ENCODE measurements at regions not wholly inside any gene's neighbourhood (a gene's known extent, or its start where the extent isn't known, plus 50 kb on each side); places are given as distances from the start of the nearest gene placed in this dataset.

GRCh38 chr13:22561581-22561980 lies 619.2 kb upstream of the SGCG start:
- in situ Hi-C loops (cut with HindIII; ENCODE audit: low sequenced_read_pairs) = no loop called here
- DNase-seq (ENCODE audit: low spot score) = no peak

DNA sequence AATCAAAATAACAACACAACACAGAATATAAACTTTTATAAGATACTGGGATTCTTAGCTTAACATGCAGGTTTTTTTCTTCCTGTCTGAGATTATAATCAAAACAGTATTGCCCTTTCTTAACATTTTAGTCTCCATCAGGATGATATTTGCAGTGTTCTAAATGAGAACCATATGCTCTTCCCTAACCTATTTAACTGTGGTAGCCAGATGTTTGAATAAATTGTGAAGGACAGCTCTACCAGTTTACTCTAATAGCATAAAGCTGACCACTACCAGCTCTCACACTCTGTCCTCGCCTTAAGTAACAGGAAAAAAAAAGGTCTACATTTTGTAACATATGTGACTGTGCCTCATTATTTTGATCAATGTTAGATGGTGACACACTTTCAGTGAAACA lies 618.7 kb upstream of the SGCG start:
- DNase-seq (ENCODE audit: low spot score) = no peak
- in situ Hi-C loops (cut with HindIII; ENCODE audit: low sequenced_read_pairs) = no loop called here

GRCh38 chr13:22563272-22563671 lies 617.5 kb upstream of the SGCG start:
- in situ Hi-C loops (cut with HindIII; ENCODE audit: low sequenced_read_pairs) = no loop called here

DNA sequence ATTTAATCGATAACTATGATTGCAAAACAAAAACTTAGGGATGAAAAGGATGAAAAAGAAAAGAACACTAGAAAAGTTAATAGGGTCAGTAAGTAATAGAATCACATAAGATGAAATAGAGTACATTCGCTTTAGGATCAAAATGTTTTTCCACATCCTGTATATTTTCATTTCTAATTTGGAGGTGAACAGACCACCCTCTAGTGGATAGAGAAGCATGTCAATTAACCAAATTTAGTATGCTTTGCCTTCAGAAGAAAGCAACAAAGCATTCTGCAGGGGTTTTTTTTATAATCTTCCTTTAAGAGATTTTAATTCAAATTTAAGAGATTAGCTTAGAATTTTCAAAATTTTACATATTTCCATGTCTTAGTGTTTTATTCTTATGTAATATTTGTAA lies 611.0 kb upstream of the SGCG start:
- no peak for DNase-seq (ENCODE audit: low spot score)
- in situ Hi-C loops (cut with HindIII; ENCODE audit: low sequenced_read_pairs) = no loop called here

More at GRCh38 chr13:22563272-22563671, 617.5 kb upstream of the SGCG start:
- no peak for DNase-seq (ENCODE audit: low spot score)

- in situ Hi-C loops (cut with HindIII; ENCODE audit: low sequenced_read_pairs) = no loop called here
- no peak for DNase-seq (ENCODE audit: low spot score)
Measured at GRCh38 chr13:22589880-22590279, 590.9 kb upstream of the SGCG start.

- DNase-seq (ENCODE audit: low spot score) = no peak
- in situ Hi-C loops (cut with HindIII; ENCODE audit: low sequenced_read_pairs) = no loop called here
Measured at GRCh38 chr13:22592515-22592914, 588.3 kb upstream of the SGCG start.

DNA sequence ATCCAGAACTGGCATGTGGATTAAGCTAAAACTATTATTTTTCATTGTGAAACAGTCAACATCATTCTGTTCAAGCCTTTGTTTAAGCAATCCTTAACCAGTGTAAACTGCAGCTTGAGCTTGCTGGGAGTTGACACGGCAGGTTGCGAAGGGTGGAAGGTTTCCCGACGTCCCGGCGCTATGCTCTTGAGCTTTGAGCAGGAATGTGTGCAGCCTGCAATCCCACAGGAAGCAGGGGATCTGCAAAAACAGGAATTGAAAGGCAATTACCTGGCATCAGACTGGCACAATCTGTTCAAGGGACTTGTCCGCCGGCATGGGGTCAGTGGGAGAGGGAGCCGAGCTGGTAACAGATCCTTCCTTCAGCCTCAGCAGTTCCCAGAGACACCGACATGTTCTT lies 586.7 kb upstream of the SGCG start:
- peak; percentile 93 for DNase-seq (ENCODE audit: low spot score)
- in situ Hi-C loops (cut with HindIII; ENCODE audit: low sequenced_read_pairs) = no loop called here

GRCh38 chr13:22596171-22596863 lies 584.5 kb upstream of the SGCG start:
- DNase-seq (ENCODE audit: low spot score) = no peak
- in situ Hi-C loops (cut with HindIII; ENCODE audit: low sequenced_read_pairs) = no loop called here

DNA sequence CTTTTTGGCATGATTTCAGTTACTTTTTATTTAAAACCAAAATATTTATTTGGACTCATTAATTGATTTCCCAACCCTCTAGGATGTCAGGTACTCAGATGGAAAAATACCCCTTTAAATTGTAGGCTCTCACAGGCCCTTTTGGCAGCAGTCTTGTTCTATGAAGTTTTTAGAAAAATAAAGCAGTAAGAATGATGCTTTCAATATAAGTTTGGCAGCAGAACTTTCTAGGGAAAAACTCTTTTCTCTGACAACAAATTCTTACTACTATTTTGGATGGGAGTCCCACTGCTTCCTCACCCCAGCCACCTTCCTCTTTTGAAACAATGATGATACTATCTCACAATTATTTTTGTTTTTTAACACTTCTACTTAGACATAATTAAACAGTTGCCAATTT lies 581.6 kb upstream of the SGCG start:
- no peak for DNase-seq (ENCODE audit: low spot score)
- in situ Hi-C loops (cut with HindIII; ENCODE audit: low sequenced_read_pairs) = no loop called here

DNA sequence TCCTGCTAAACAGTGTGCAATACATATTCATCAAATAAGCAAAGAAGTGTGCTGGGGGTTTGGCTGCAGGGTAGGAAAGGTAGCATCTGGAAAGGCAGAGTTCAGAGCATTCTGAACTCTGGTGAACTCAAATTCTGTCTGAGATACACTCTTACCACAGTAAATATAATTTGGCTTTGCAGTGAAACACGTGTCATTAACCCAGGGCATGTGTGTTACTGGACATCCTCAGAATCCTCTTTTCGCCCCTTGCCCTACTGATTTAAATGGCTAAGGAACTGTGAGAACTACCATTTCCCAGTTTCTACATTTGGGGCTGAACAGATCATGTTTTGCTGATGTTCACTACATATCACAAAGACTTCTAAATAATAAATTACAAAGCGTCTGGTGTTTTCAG lies 562.8 kb upstream of the SGCG start:
- in situ Hi-C loops (cut with HindIII; ENCODE audit: low sequenced_read_pairs) = no loop called here
- no peak for DNase-seq (ENCODE audit: low spot score)

GRCh38 chr13:22625691-22626090 lies 555.1 kb upstream of the SGCG start:
- DNase-seq (ENCODE audit: low spot score) = no peak
- in situ Hi-C loops (cut with HindIII; ENCODE audit: low sequenced_read_pairs) = no loop called here

- in situ Hi-C loops (cut with HindIII; ENCODE audit: low sequenced_read_pairs) = no loop called here
- DNase-seq (ENCODE audit: low spot score) = no peak
Measured at GRCh38 chr13:22629374-22629773, 551.4 kb upstream of the SGCG start.

DNA sequence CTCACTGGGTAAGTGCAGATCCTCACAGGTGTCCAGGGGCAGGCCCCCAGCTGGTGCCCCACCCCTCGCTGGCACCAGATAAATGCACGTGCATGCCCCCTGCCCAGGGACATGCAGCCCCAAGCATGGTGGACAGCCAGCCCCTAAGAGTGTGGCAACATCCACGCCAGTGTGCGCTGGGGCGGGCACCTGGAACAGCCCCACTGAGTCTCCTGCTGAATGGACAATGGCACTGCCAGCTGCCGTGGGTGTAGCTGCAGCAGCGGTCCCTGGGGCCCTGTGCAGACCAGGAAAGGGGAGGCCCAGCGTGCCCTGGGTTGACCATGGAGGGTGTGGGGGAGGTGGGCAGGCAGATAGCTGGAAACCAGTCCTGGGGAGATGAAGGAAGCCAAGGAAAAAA lies 538.7 kb upstream of the SGCG start:
- in situ Hi-C loops (cut with HindIII; ENCODE audit: low sequenced_read_pairs) = no loop called here

DNA sequence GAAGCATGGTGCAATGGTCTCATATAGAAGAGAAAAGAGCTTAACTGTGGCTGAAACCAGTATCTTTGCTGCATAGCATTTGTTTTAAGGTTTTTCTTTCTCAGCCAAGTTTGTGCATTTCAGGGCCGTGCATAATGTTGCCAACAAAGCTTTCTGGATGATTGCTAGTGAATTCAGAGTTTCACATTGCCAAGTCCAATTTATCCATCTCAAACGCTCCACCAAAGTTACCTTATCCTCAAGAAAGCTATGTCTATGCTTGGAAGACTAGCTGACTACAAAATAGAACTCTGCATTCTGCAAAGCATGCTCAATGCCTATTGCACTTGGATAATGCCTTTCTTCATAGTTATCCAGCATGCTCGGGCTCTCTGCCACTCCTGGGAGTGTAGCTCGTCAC lies 535.8 kb upstream of the SGCG start:
- in situ Hi-C loops (cut with HindIII; ENCODE audit: low sequenced_read_pairs) = no loop called here

More for the DNA sequence above, 538.7 kb upstream of the SGCG start:
- no peak for DNase-seq (ENCODE audit: low spot score)

GRCh38 chr13:22647156-22647850 lies 533.5 kb upstream of the SGCG start:
- in situ Hi-C loops (cut with HindIII; ENCODE audit: low sequenced_read_pairs) = no loop called here

More for the DNA sequence above, 535.8 kb upstream of the SGCG start:
- peak; percentile 7 for DNase-seq (ENCODE audit: low spot score)

GRCh38 chr13:22648320-22648801 lies 532.4 kb upstream of the SGCG start:
- DNase-seq (ENCODE audit: low spot score) = no peak
- in situ Hi-C loops (cut with HindIII; ENCODE audit: low sequenced_read_pairs) = no loop called here

More at GRCh38 chr13:22647156-22647850, 533.5 kb upstream of the SGCG start:
- DNase-seq (ENCODE audit: low spot score) = no peak

- DNase-seq (ENCODE audit: low spot score) = no peak
- in situ Hi-C loops (cut with HindIII; ENCODE audit: low sequenced_read_pairs) = no loop called here
Measured at GRCh38 chr13:22652796-22653195, 528.0 kb upstream of the SGCG start.

DNA sequence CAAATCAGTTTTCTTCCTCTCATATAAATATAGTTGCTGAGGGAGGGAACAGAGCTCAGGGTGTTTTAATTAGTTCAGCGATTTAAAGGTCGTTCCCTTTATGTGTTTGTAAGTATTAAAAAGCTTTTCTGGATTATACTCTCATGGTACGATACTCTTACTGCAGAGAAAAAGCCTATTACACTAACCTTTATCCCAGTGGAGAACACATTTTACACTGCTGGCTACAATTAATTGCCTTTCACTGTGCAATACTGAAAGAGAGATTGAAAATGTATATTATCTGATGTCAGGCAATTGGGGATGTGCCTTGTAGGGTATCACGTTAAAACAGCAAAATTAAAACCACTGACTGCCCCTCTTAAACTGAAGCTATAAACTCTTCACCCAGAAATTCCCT lies 526.9 kb upstream of the SGCG start:
- DNase-seq (ENCODE audit: low spot score) = no peak
- in situ Hi-C loops (cut with HindIII; ENCODE audit: low sequenced_read_pairs) = no loop called here

DNA sequence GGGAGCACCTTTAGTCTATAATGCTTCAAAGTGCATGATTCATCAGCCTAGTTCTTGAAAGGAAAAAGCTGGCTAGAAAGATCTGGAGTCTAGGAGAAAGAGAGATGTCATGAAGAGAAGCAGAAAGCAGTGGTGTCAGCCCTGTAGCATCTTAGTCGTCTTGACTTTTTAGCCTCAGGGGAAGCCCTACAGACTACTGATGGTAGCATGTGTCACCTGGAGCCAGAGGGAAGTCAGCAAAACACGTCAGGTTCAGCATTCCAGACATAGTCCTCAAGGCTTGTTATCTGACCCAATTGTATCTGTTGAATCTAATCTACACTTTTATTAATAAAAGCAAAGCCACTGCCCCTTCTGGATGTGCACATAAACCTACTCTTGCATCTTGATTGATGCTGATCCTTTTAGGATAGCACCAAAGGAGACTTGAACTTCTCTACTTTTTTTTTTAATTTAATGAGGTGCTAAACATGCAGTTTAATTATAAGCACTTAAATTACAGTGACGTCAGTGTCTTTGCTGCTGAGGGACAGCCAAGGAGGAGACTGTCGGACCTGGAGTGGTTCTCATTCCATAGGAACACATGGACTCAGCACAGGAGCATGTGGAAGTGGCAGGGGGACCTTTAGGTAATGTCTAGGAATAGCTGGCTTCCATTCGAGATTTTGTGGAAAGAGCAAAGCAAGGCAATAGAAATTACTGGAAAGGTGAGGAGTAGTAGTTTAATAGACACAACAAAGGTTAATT lies 525.5 kb upstream of the SGCG start:
- in situ Hi-C loops (cut with HindIII; ENCODE audit: low sequenced_read_pairs) = no loop called here
- DNase-seq (ENCODE audit: low spot score) = no peak

- in situ Hi-C loops (cut with HindIII; ENCODE audit: low sequenced_read_pairs) = no loop called here
- no peak for DNase-seq (ENCODE audit: low spot score)
Measured at GRCh38 chr13:22662771-22663170, 518.0 kb upstream of the SGCG start.

Data from G401 (cell line).